ENCODE measurements at regions not wholly inside any gene's neighbourhood (a gene's known extent, or its start where the extent isn't known, plus 50 kb on each side); places are given as distances from the start of the nearest gene placed in this dataset.

GRCh38 chr3:171965067-171965712, 74.2 kb upstream of the FNDC3B start:
- TF ChIP-seq EZH2 (IDR thresholded peaks at IDR 0.05; ENCODE audit: borderline replicate concordance, low read depth, low read length, poor library complexity, severe bottlenecking): no peak
- TF ChIP-seq, protein P1, sequence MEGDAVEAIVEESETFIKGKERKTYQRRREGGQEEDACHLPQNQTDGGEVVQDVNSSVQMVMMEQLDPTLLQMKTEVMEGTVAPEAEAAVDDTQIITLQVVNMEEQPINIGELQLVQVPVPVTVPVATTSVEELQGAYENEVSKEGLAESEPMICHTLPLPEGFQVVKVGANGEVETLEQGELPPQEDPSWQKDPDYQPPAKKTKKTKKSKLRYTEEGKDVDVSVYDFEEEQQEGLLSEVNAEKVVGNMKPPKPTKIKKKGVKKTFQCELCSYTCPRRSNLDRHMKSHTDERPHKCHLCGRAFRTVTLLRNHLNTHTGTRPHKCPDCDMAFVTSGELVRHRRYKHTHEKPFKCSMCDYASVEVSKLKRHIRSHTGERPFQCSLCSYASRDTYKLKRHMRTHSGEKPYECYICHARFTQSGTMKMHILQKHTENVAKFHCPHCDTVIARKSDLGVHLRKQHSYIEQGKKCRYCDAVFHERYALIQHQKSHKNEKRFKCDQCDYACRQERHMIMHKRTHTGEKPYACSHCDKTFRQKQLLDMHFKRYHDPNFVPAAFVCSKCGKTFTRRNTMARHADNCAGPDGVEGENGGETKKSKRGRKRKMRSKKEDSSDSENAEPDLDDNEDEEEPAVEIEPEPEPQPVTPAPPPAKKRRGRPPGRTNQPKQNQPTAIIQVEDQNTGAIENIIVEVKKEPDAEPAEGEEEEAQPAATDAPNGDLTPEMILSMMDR (conservative IDR thresholded peaks at IDR 0.05; ENCODE audit: low read depth, low read length): no peak
- no peak overlapping the region for H3K27ac ChIP-seq (ENCODE audit: low read depth, low read length, poor library complexity, severe bottlenecking)
- no peaks in the 10 kb centered on the region for H3K27me3 ChIP-seq (replicated peaks; ENCODE audit: insufficient read depth, low read depth, low read length, poor library complexity)
- ChIA-PET CTCF (no interaction called here), POLR2A (ENCODE audit: low non-redundant PET) (no interaction called here)
- H3K4me1 ChIP-seq (ENCODE audit: insufficient read depth, low read length, poor library complexity, severe bottlenecking): peaks cover 8% of the 10 kb centered on the region
- H3K36me3 ChIP-seq (ENCODE audit: insufficient read depth, low read length, poor library complexity, severe bottlenecking): no peaks in the 10 kb centered on the region
- intact Hi-C loops (cut with micrococcal nuclease; ENCODE audit: unreplicated experiment): no loop called here
- no peak overlapping the region for H3K4me3 ChIP-seq (ENCODE audit: low read depth, low read length, poor library complexity, severe bottlenecking)
- no TSS peak for BruUV-seq (replicated peaks)
- DNase-seq (ENCODE audit: low spot score): no peak
- no peaks in the 10 kb centered on the region for H3K9me3 ChIP-seq (ENCODE audit: low read depth, low read length, poor library complexity, severe bottlenecking)

GRCh38 chr3:171966533-171967136, 72.7 kb upstream of the FNDC3B start:
- TF ChIP-seq, protein P1 (conservative IDR thresholded peaks at IDR 0.05; ENCODE audit: low read depth, low read length): no peak
- TF ChIP-seq EZH2 (IDR thresholded peaks at IDR 0.05; ENCODE audit: borderline replicate concordance, low read depth, low read length, poor library complexity, severe bottlenecking): no peak
- no peaks in the 10 kb centered on the region for H3K36me3 ChIP-seq (ENCODE audit: insufficient read depth, low read length, poor library complexity, severe bottlenecking)
- no peak overlapping the region for H3K4me3 ChIP-seq (ENCODE audit: low read depth, low read length, poor library complexity, severe bottlenecking)
- ChIA-PET POLR2A (ENCODE audit: low non-redundant PET) (no interaction called here), CTCF (no interaction called here)
- intact Hi-C loops (cut with micrococcal nuclease; ENCODE audit: unreplicated experiment): no loop called here
- no peaks in the 10 kb centered on the region for H3K9me3 ChIP-seq (ENCODE audit: low read depth, low read length, poor library complexity, severe bottlenecking)
- no peaks in the 10 kb centered on the region for H3K27me3 ChIP-seq (replicated peaks; ENCODE audit: insufficient read depth, low read depth, low read length, poor library complexity)
- H3K4me1 ChIP-seq (ENCODE audit: insufficient read depth, low read length, poor library complexity, severe bottlenecking): peaks cover 8% of the 10 kb centered on the region
- no peak for DNase-seq (ENCODE audit: low spot score)
- no TSS peak for BruUV-seq (replicated peaks)
- H3K27ac ChIP-seq (ENCODE audit: low read depth, low read length, poor library complexity, severe bottlenecking): no peak overlapping the region

DNA sequence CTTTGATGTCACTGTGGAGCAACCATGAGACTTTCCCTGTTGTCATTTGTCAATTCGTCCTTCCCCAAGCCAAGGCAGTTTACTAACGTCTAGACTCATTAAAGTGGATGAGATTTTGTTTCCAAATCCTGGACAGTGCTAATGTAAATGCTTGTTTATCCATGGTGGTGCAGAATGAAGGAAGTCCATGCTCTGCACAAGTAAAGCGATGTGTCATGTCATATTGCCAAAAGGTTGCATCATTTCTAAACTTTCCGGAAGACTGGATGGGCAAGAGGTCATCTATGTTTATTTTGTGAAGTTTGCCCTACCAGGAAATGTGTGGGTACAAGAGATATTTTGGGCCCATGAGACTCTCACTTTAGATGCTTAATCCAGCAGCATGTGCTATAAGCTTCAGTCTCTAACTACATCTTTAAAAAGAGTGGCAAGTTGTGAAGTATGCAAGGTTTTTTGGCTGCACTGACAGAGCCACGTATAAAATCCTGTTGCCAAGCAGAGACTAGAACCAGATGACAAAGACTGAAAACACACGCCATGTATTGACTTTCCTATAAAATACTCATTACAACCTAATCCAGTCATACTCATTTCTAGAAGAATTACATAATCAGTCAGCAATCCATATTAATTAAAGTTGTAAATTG, 72.1 kb upstream of the FNDC3B start:
- Histone ChIP-seq H3K9me3 (ENCODE audit: low read depth, low read length, poor library complexity, severe bottlenecking) (no peaks in the 10 kb centered on the region), H3K27ac (ENCODE audit: low read depth, low read length, poor library complexity, severe bottlenecking) (no peak overlapping the region), H3K27me3 (replicated peaks; ENCODE audit: insufficient read depth, low read depth, low read length, poor library complexity) (no peaks in the 10 kb centered on the region), H3K36me3 (ENCODE audit: insufficient read depth, low read length, poor library complexity, severe bottlenecking) (no peaks in the 10 kb centered on the region), H3K4me3 (ENCODE audit: low read depth, low read length, poor library complexity, severe bottlenecking) (no peak overlapping the region), H3K4me1 (ENCODE audit: insufficient read depth, low read length, poor library complexity, severe bottlenecking) (peaks cover 8% of the 10 kb centered on the region)
- ChIA-PET POLR2A (ENCODE audit: low non-redundant PET) (no interaction called here), CTCF (no interaction called here)
- no TSS peak for BruUV-seq (replicated peaks)
- DNase-seq (ENCODE audit: low spot score): no peak
- TF ChIP-seq, protein P1 (conservative IDR thresholded peaks at IDR 0.05; ENCODE audit: low read depth, low read length): no peak
- TF ChIP-seq EZH2 (IDR thresholded peaks at IDR 0.05; ENCODE audit: borderline replicate concordance, low read depth, low read length, poor library complexity, severe bottlenecking): no peak
- intact Hi-C loops (cut with micrococcal nuclease; ENCODE audit: unreplicated experiment): no loop called here

Measured in A673 (cell line).